ENCODE measurements at regions not wholly inside any gene's neighbourhood (a gene's known extent, or its start where the extent isn't known, plus 50 kb on each side); places are given as distances from the start of the nearest gene placed in this dataset.

GRCh38 chr6:44030812-44031454 lies 96.3 kb downstream of the MRPL14 start (continued):
- TF ChIP-seq ZBTB4 (CRISPR knock-in tag; IDR thresholded peaks at IDR 0.05), result no peak
- TF ChIP-seq TBL1XR1 (IDR thresholded peaks at IDR 0.05; ENCODE audit: low read depth, low read length), result no peak
- TF ChIP-seq ZNF207 (IDR thresholded peaks at IDR 0.05; ENCODE audit: borderline replicate concordance), result no peak
- TF ChIP-seq TCF12 (IDR thresholded peaks at IDR 0.05; ENCODE audit: low read depth, low read length), result no peak
- TF ChIP-seq PAX8 (IDR thresholded peaks at IDR 0.05), result no peak

- ChIA-PET POLR2A (interaction anchor here (0.5 kb wide), 1 partner anchor 51 kb away, joined by 3 read pairs; no protein-coding TSS in a partner anchor), RAD21 (ENCODE audit: unreplicated experiment) (no interaction called here), SMC1A (ENCODE audit: uncharacterized antibody, unreplicated experiment) (no interaction called here), CTCF (interaction anchor here (1.0 kb wide), 1 partner anchor 267 kb away, joined by 3 read pairs; no protein-coding TSS in a partner anchor)
- Histone ChIP-seq H4K20me1 (ENCODE audit: control insufficient read depth, insufficient read depth) (no peaks in the 10 kb centered on the region), H3K4me3 (no peak overlapping the region), H3K4me1 (ENCODE audit: control insufficient read depth, insufficient read depth, low read length) (no peaks in the 10 kb centered on the region), H3K4me2 (ENCODE audit: control insufficient read depth, insufficient read depth) (no peak overlapping the region), H2AFZ (ENCODE audit: control insufficient read depth, low read depth, low read length) (no peak overlapping the region), H3K9me3 (replicated peaks; ENCODE audit: control insufficient read depth, insufficient read depth, low read length) (no peaks in the 10 kb centered on the region; the same call in 2 of the 3 replicates), H3K27me3 (replicated peaks in 1 of 2; ENCODE audit: control insufficient read depth in 2 of 2, insufficient read depth in 2 of 2, low read length in 1 of 2) (peaks cover 0 to 1% of the 10 kb centered on the region in 2 experiments; a peak in 1 of 4 replicates), H3K27ac (ENCODE audit: control insufficient read depth, insufficient read depth) (no peak overlapping the region), H3K36me3 (ENCODE audit: control insufficient read depth in 2 of 2, insufficient read depth in 2 of 2, low read length in 1 of 2) (no peaks in the 10 kb centered on the region), H3K79me2 (ENCODE audit: control insufficient read depth, insufficient read depth, low read length) (no peaks in the 10 kb centered on the region), H3K9ac (ENCODE audit: control insufficient read depth, insufficient read depth, low read length) (no peak overlapping the region)
- intact Hi-C loops (cut with micrococcal nuclease; ENCODE audit: unreplicated experiment) (no loop called here), in situ Hi-C loops (cut with MboI) (no loop called here)
- FAIRE-seq (no peak), ATAC-seq (no peak), DNase-seq (ENCODE audit: low read depth, low spot score) (no peak)
- TF ChIP-seq NR2C1 (IDR thresholded peaks at IDR 0.05) (no peak), ASH2L (IDR thresholded peaks at IDR 0.05; ENCODE audit: borderline replicate concordance, low read depth) (no peak), ZNF592 (IDR thresholded peaks at IDR 0.05) (no peak), POLR2AphosphoS5 (IDR thresholded peaks at IDR 0.05; ENCODE audit: low read length) (no peak), SIX5 (IDR thresholded peaks at IDR 0.05; ENCODE audit: low read depth, low read length, severe bottlenecking) (no peak), POU2F2 (IDR thresholded peaks at IDR 0.05; ENCODE audit: borderline replicate concordance, low read depth, low read length) (no peak)
- 63% methylated on average over 4 of the region's 4 CpGs for WGBS (ENCODE audit: insufficient coverage, insufficient replicate concordance, low lambda C conversion rate, missing lambda C conversion rate)
- no TSS peak for BruUV-seq (replicated peaks)
Observed at GRCh38 chr6:44029444-44030185, 97.6 kb downstream of the MRPL14 start.
